Fibroblast of the conjunctiva (primary cell): ENCODE measurements at regions not wholly inside any gene's neighbourhood (a gene's known extent, or its start where the extent isn't known, plus 50 kb on each side); places are given as distances from the start of the nearest gene placed in this dataset.

Source experiments
- DNase-seq: peaks from one replicate; pipeline ENCODE4 v3.0.0-alpha.2; 2010; ENCODE audit warnings: low read depth

GRCh38 chr2:106709229-106709628, 176.7 kb downstream of the ST6GAL2 start:
- no peak for DNase-seq

DNA sequence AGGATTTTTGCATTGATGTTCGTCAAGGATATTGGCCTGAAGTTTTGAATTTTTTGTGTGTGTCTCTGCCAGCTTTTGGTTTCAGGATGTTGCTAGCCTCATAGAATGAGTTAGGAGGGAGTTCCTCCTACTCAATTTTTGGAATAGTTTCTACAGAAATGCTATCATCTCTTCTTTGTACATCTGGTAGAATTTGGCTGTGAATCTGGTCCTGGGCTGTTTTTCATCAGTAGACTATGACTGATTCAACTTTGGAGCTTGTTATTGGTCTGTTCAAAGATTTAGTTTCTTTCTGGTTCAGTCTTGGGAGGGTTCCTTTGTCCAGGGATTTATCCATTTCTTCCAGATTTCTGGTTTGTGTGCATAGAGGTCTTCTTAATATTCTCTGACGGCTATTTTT, 166.7 kb downstream of the ST6GAL2 start:
- no peak for DNase-seq

- no peak for DNase-seq
These were observed 165.9 kb downstream of the ST6GAL2 start for GRCh38 chr2:106720026-106720425.

DNA sequence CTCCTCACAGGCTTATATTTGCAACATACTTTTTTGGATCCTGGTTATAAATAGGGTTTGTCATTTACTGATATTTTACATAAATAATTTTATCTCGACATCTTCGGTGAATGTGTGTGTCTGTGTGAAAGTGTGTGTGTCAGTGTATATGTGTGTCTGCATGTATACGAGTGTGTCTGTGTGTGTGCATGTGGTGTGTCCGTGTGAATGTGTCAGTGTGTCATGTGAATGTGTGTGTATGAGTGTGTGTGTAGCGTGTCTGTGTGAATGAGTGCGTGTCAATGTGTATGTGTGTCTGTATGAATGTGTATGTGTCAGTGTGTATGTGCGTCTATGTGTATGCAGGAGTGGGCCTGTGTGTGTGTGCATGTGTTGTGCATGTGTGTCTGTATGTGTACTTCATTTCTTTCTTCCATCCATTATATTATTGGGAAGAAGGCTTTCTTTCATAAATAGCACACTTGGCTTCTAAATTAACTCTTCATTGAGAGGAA, 161.6 kb downstream of the ST6GAL2 start:
- no peak for DNase-seq

DNA sequence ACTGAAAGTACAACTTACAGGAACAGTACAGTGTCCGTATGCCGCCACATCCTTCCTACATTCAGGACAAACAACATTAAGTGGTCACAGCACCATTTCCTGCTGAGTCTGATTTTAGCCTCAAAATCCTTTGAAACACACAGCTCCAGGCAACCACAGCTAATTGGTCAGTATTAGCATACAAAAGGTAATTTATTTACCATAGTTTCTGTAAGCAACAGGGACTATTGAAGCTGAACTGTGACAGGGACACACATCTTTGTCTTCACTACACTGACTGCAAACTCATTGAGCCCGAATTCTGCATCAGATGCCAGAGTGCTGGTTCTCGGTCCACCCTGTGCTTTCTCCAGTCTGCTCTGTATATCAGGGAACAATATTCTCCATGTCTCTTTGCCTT, 151.8 kb downstream of the ST6GAL2 start:
- DNase-seq: no peak

DNA sequence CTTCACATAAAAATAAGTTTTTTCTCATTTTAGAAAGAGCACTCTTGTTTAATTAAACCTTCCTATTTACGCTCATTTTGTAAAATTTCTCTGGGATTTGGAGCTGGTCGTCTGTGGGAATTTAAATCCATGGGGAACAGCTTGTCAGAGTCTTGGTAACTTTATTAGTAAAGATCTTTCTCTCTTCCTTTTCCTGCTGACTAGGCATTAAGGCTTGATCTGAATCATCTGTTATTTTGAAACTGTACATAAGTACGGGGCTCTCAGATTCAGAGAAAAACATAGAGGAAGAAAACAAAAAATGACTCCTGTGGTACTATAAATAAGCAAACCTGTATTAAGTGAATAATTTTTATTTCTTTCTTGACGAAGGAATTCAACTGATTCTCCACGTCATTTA, 150.2 kb downstream of the ST6GAL2 start:
- no peak for DNase-seq

DNA sequence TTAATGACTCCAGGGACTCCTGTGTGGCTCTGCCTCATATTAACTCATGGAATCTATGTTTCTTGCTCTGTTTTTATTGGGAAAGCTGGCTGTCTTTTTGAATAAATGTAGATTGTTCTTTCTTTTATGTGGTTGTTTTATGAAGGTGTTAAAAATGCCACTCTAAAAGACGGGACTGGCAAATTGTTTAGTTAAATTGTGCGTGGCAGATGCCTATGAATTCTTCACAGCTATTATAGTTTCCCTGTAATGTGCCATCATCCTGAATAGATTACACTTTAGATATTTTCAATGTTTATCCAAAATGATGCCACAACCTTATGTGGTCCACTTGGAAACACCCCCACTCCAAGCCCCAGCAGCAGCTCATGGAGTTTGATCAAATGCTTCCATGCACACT, 149.7 kb downstream of the ST6GAL2 start:
- DNase-seq: no peak

DNA sequence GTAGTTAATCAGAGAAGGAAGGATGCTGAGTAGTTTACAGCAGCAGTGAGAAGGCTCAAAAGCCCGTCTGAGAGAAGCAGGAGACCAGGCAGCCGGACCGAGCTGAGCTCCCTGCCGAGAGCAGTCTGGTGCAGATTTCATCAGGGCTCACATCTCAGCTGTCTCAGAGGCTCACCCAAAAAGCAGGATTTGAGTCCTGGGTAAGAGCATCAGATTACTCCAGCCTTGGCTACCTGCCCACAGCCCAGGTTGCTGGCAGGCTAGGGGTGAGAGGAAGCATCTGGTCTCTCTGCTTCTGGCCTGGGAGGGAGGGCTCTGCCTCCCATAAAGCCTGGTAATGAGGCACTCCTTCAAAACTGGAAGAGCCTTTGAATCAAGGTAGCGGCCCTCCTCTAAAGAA, 140.5 kb downstream of the ST6GAL2 start:
- no peak for DNase-seq

- DNase-seq: no peak
These were observed 136.1 kb downstream of the ST6GAL2 start for GRCh38 chr2:106749823-106750222.
